DND-41 (cell line): ENCODE measurements at regions not wholly inside any gene's neighbourhood (a gene's known extent, or its start where the extent isn't known, plus 50 kb on each side); places are given as distances from the start of the nearest gene placed in this dataset.

ENCODE experiments used
- ATAC-seq: fragments of 200-7000 bp; cut with Tn5 transposase; 3 replicates; pipeline ENCODE4 v1.9.1; 2021; ENCODE audit warnings: low read depth; ENCODE audit not compliant: insufficient read depth
- DNase-seq: peaks from one replicate; pipeline ENCODE4 v3.0.0-alpha.2; 2020
- H2AFZ ChIP-seq: 2 replicates; pipeline ENCODE4 v1.6.0; 2012; ENCODE audit warnings: low read depth, low read length
- H3K27ac ChIP-seq: 2 replicates; pipeline ENCODE4 v1.5.1; 2012; ENCODE audit warnings: low read length, inconsistent platforms
- H3K27me3 ChIP-seq: fragments of 200-600 bp; sonication (generic); 2 replicates; pipeline ENCODE4 v1.6.0; 2012; ENCODE audit warnings: low read length, mild to moderate bottlenecking, inconsistent platforms; ENCODE audit not compliant: insufficient read depth, poor library complexity
- H3K36me3 ChIP-seq: 2 replicates; pipeline ENCODE4 v1.5.1; 2012; ENCODE audit warnings: low read length, inconsistent platforms; ENCODE audit not compliant: insufficient read depth
- H3K4me1 ChIP-seq: 2 replicates; pipeline ENCODE4 v1.5.1; 2012; ENCODE audit warnings: mild to moderate bottlenecking, low read length; ENCODE audit not compliant: insufficient read depth
- H3K4me2 ChIP-seq: 2 replicates; pipeline ENCODE4 v1.6.0; 2012; ENCODE audit warnings: mild to moderate bottlenecking, moderate library complexity, low read length, inconsistent platforms; ENCODE audit not compliant: insufficient read depth
- H3K4me3 ChIP-seq, 2 experiments: fragments of 200-600 bp in 1 of 2; shearing (Covaris generic) in 1 of 2; 2 replicates each; pipeline ENCODE4 v1.5.1; 2012 to 2016; ENCODE audit warnings: inconsistent platforms in 2 of 2, low read length in 2 of 2, mild to moderate bottlenecking in 2 of 2, low read depth in 1 of 2, moderate library complexity in 1 of 2
- H3K79me2 ChIP-seq: 2 replicates; pipeline ENCODE4 v1.6.0; 2012; ENCODE audit warnings: low read length, inconsistent platforms; ENCODE audit not compliant: insufficient read depth
- H3K9ac ChIP-seq: 2 replicates; pipeline ENCODE4 v1.6.0; 2012; ENCODE audit warnings: low read depth, mild to moderate bottlenecking, inconsistent platforms, low read length, moderate library complexity
- H3K9me3 ChIP-seq: 2 replicates; pipeline ENCODE4 v1.5.1; 2012; ENCODE audit warnings: low read length, moderate library complexity, mild to moderate bottlenecking, inconsistent platforms; ENCODE audit not compliant: insufficient read depth, severe bottlenecking
- H4K20me1 ChIP-seq: 2 replicates; pipeline ENCODE4 v1.6.0; 2012; ENCODE audit warnings: low read length; ENCODE audit not compliant: insufficient read depth
- EZH2 ChIP-seq: IDR thresholded peaks from 3 replicates; pipeline ENCODE4 v1.6.1; 2012; ENCODE audit warnings: borderline replicate concordance, low read depth, mild to moderate bottlenecking, moderate library complexity, low read length, inconsistent platforms; ENCODE audit not compliant: severe bottlenecking
- TF ChIP-seq, protein P1 (sequence below): IDR thresholded peaks from 2 replicates; pipeline ENCODE4 v1.5.1; 2012; ENCODE audit warnings: borderline replicate concordance, low read length, moderate library complexity, mild to moderate bottlenecking; ENCODE audit not compliant: poor library complexity, severe bottlenecking; ENCODE audit errors: extremely low read depth

GRCh38 chr18:45525301-45525700 is 90.0 kb upstream of the SLC14A2 start:
- H3K9me3 ChIP-seq, result no peaks in the 10 kb centered on the region
- no peaks in the 10 kb centered on the region for H3K36me3 ChIP-seq
- DNase-seq, result no peak
- H2AFZ ChIP-seq, result no peak overlapping the region
- no peak overlapping the region for H3K9ac ChIP-seq
- no peaks in the 10 kb centered on the region for H3K4me1 ChIP-seq
- TF ChIP-seq, protein P1, sequence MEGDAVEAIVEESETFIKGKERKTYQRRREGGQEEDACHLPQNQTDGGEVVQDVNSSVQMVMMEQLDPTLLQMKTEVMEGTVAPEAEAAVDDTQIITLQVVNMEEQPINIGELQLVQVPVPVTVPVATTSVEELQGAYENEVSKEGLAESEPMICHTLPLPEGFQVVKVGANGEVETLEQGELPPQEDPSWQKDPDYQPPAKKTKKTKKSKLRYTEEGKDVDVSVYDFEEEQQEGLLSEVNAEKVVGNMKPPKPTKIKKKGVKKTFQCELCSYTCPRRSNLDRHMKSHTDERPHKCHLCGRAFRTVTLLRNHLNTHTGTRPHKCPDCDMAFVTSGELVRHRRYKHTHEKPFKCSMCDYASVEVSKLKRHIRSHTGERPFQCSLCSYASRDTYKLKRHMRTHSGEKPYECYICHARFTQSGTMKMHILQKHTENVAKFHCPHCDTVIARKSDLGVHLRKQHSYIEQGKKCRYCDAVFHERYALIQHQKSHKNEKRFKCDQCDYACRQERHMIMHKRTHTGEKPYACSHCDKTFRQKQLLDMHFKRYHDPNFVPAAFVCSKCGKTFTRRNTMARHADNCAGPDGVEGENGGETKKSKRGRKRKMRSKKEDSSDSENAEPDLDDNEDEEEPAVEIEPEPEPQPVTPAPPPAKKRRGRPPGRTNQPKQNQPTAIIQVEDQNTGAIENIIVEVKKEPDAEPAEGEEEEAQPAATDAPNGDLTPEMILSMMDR, result no peak
- no peak for TF ChIP-seq EZH2
- no peak overlapping the region for H3K4me2 ChIP-seq
- H4K20me1 ChIP-seq, result no peaks in the 10 kb centered on the region
- H3K79me2 ChIP-seq, result no peaks in the 10 kb centered on the region
- H3K27ac ChIP-seq, result no peak overlapping the region
- H3K27me3 ChIP-seq, result no peaks in the 10 kb centered on the region
- no peak for ATAC-seq
- no peak overlapping the region for H3K4me3 ChIP-seq

- H3K4me3 ChIP-seq, result no peak overlapping the region
- H3K9me3 ChIP-seq, result no peaks in the 10 kb centered on the region
- no peak for ATAC-seq
- no peaks in the 10 kb centered on the region for H3K36me3 ChIP-seq
- no peaks in the 10 kb centered on the region for H3K79me2 ChIP-seq
- no peaks in the 10 kb centered on the region for H3K4me1 ChIP-seq
- TF ChIP-seq, protein P1, result no peak
- TF ChIP-seq EZH2, result no peak
- no peak overlapping the region for H3K27ac ChIP-seq
- no peak overlapping the region for H3K9ac ChIP-seq
- no peaks in the 10 kb centered on the region for H4K20me1 ChIP-seq
- H2AFZ ChIP-seq, result no peak overlapping the region
- DNase-seq, result no peak
- no peak overlapping the region for H3K4me2 ChIP-seq
- no peaks in the 10 kb centered on the region for H3K27me3 ChIP-seq
Observed at GRCh38 chr18:45526114-45526841, 89.0 kb upstream of the SLC14A2 start.

DNA sequence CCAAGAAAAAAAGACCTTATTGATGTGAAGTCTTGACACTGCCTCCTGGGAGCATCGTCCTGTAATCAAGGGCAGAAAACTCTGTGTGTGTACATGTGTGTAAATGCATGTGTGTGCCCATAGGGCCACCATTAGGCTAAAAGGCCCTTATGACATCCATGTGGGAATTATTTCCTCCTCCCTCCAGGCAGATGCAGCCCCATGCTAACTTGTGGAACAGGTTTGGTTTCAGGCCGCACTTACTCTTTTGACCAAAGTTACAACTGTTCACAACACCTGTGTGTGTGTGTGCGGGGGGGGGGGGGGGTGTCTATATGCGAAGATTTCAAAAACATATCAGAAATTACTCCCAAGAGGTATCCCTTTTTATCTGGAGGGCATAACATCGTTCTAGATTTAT is 87.4 kb upstream of the SLC14A2 start:
- ATAC-seq (no peak), DNase-seq (no peak)
- Histone ChIP-seq H3K79me2 (no peaks in the 10 kb centered on the region), H3K4me1 (no peaks in the 10 kb centered on the region), H3K9me3 (no peaks in the 10 kb centered on the region), H3K36me3 (no peaks in the 10 kb centered on the region), H3K9ac (no peak overlapping the region), H2AFZ (no peak overlapping the region), H3K4me3 (no peak overlapping the region), H3K4me2 (no peak overlapping the region), H4K20me1 (no peaks in the 10 kb centered on the region), H3K27me3 (no peaks in the 10 kb centered on the region), H3K27ac (no peak overlapping the region)
- TF ChIP-seq, protein P1, result no peak
- no peak for TF ChIP-seq EZH2
